NCI-H446 treated with DMSO at 0.1 percent for 48 hours (cell line): ENCODE measurements at regions not wholly inside any gene's neighbourhood (a gene's known extent, or its start where the extent isn't known, plus 50 kb on each side); places are given as distances from the start of the nearest gene placed in this dataset.

Experiments
- DNase-seq: peaks from one replicate; lab custom pipeline; 2025; lab: John Stamatoyannopoulos, UW

DNA sequence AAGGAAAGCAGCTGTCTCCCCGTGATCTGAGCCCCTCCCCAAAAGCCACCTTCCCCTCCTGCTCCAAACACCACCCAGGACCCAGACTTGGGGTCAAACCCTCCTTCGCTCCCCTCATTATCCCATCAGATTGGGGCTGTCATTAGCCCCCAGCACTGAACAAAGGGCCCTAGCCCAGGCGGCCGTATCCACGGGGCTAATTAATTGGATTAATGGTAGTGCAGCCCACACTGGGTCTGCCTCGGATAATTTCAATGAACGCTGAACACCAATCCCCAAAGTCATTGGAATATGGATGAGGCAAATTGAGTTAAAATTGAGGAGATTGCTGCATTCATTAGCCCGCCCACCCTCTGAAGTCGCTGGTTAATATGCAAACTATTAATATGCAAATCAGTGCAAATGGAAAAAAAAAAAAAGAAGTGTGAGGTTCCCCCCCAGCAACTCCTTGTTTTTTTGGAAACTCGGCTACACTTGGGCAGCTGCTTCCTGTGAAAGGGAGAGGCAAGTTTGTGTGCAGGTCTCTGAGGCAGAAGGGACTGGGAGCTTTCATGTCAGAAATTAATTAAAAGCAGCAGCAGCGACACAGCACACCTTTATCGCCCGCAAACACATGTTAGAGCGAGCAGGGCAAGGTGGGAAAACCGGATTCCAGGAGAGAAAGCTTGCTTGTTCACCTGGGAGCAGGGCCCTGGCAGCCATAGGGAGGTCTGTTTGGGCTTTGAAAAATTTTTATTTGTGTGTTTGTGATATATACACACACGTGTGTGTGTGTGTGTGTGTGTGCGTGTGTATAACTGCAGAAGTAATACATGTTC, 517.8 kb downstream of the MIAT start:
- no peak for DNase-seq

DNA sequence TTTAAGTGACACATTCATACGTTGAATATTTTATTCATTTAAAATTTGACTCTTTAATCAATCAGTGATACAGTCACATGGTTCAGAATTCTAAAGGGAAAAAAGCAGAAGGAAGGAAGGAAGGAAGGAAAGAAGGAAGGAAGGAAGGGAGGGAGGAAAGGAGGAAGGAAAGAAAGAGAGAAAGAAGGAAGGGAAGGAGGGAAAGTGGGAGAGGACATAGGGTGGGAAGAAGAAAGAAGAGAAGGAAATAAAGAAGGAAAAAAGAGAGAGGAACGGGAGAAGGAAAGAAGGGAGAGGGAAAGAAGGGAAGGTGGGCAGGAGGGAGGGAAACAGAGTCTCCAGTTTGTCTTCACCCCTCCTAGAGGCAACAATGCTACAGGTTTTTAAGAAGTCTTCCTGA, 518.6 kb downstream of the MIAT start:
- DNase-seq, result no peak

DNA sequence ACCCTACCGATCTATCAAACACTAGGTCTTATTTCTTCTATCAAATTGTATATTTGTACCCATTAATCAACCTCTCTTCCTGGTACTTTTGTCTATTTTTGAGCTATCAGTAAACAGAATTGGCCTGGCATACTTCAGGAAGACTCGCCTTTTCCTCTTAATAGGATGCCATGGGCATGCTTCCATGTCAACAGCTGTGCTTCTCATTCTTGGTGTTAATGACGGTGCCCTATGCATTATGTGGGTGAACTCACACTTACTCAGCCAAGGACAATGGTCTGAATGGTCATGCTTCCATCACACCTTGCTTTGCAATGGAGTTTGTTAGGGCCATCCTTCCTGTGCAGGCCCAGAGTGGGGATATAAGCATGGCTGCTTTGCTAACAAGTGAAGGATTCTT, 521.8 kb downstream of the MIAT start:
- DNase-seq, result peak; percentile 50

DNA sequence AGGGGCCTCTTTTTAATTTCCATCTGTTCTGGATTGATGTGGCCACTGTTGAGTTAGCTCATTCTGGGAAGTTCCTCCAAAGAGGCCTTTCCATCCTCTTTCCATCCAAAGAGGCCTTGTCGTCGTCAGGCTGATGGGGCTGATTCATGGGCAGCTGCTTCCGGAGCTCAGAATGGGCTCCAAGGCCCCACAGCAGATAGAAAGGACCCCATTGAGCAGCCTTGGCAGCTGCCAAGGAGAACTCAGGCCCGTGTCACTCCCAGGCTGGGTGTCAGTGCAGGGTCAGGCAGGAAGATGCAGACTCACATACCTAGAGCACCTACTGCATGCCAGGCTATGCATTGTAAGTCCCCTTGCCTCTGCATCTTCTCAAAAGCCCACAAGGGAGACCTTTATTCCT, 524.1 kb downstream of the MIAT start:
- no peak for DNase-seq

DNA sequence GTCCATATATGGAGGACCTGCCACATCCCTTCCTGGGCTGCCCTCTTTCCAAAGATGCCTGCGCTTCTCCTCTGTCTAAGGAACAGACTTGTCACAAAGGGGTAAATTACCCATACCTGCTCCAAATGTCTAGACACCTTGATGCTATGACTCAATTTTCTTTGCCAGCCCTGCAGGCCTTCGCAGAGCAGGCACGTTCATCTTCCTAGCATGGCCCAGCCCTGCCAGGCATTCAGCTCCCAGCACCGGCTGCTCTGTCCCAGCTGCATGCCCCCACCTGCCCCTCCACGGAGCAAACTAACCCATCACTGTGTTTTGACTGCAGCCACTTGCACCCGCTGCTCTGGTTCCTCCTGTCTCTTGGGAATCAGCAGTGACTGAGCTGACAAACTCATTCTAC, 526.1 kb downstream of the MIAT start:
- no peak for DNase-seq

DNA sequence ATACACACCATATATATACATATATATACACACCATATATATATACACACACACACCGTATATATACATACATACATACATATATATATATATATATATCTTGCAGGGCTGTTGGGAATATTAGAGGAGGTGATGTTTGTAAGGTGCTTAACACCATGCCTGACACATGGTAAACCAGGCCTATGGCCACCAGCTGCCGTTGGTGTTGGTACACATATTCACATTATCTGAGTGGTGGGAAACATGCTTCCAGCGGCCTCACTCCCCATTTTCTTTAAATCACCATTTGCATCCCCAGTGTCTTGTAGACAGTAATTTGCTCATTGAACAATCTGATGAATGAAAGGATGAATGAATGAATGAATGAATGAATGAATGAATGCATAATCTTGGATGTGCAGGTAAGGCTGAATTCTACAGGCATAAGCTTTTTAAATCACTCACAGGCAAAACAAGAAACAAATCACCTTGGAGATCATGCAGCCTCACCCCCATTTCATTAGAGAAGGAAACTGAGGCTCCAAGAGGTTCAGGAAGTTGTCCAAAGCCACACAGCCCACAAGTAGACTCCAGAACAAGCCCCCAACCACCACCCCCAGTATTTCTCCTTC, 527.8 kb downstream of the MIAT start:
- no peak for DNase-seq

DNA sequence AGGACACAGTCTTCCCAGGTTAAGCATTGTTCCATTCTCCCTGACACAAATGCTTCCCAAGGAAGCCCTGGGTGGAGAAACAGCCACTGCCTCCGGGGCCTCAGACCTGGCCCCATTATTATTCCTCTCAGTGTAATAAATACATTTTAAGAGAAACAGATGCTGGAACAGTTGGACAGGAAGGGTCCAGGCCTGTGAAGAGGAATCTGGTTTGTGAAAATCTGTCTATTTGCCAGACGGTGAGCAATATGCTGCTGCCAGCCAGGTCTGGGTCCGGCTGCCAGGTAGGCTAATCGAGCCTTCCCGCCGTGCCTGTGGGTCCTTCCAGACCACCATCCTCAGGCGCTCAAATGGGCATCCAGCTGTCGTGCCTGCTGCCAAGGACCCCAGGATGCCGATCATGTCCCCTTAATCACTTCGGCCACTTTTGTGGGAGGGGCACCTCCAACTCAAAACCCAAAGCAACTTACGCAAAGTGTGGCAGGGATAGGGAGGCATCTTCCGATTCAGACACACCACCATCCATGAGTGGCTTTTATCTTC, 528.4 kb downstream of the MIAT start:
- DNase-seq, result peak; percentile 86

DNA sequence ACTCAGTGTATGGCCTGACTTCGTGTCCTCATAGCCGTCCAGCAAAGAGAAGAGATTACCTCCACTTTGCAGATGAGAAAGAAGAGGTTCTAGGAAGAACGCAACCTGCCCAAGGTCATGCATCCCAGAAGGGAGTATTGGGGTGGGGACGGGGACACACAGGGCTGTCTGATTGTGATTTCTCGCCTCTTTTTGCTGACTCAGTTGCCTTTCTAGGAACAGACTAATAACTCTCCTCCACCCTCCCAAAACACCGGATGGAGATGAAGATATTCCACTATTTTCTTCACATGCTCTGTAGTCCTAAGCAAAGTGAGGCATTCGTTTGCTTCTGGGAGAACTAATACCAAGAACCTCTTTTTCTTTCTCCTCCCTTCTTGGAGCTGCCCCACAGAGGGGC, 529.3 kb downstream of the MIAT start:
- no peak for DNase-seq

DNA sequence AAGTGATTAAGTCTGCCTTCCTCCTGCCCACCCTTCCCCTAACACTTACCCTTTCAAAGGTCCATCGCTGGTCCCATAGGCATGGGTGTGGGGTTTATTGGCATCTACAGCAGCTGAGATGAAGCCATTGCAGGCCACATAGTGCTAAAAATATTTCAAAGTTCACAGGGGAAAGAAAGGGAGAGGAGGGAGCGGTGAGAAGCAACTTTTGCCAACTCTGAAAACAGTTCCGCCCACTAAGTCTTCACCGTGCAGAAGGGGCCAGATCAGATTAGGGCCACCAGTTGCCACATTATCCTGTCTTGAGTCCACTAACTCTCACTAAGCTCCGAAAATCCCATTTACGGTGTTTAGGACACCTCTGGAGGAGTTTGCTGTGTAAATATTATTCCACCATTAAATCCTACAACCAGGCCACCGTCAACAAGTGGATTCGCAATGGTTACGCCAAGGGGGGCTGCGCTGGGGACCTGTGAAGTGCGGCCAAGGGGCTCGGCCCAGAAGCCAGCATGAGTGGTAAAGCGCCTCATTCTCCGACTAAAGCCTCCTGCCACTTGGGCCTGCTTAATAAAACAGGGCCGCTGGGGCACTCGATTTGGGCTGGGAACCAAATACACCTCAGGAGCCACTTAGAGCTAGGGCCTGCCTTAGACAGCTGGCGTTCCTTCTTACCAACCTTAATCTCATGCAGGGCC, 534.9 kb downstream of the MIAT start:
- DNase-seq, result no peak

DNA sequence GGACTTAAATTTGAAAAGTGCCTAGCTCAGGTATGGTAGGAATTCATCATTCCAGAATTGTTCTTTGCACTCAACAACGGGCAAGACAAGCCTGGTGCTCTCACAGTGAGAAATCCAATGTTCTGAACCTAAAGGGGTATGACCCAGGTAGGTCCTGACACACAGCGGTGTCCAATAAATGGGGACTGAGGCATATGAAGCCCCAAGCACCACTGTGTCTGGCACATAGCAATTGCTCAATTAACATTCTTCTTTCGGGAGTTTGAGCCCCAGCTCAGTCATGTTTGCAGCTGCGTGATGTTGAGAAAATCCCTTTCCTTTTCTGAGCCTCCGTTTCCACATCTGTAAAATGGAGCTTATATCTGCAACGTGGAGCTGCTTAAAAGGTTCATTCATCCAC, 535.8 kb downstream of the MIAT start:
- no peak for DNase-seq

DNA sequence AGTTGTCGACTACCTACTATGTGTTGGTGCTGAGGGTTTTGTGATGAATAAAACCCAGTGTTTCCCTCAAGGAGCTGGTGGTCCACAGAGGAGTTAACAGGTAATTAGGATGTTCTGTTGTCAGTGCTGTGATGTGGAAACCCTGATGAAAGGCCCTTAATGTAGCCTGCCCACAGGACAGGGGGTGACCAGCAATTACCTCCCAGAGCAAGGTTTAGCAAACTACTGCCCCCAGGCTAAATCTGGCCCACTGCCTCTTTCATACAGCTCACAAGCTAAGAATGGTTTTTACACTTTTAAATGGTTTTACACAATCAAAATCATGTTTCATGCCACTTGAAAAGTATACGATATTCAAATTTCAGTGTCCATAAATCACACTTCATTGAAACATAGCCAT, 536.2 kb downstream of the MIAT start:
- DNase-seq, result no peak

DNA sequence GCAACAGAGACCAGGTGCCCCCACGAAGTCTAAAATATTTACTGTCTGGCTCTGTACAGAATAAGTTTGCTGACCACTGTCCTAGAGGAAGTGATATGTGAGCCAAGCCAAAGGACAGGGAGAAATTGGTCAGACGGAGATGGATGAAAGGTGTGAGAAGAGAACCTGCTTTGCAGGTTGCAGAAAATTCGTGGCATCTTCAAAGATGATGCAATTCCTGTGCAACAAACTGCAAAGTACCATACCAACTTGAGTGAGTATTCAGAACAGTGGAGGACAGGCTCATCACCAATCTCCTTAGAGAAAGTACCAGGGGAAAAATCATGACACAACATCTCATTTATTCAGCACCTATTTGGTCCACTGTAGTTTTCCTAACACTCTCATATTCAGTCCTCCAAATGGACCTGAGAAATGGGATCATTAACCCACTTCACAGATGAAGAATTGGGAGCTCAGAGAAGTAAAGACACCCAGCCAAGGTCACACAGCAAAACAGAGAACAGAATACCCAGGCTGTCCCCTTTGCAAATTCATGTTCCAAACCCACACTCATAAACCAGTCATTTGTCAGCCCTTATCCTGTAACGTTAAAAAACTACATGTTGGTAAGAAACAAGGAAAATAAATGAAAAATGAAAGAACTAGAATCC, 536.8 kb downstream of the MIAT start:
- DNase-seq, result no peak

DNA sequence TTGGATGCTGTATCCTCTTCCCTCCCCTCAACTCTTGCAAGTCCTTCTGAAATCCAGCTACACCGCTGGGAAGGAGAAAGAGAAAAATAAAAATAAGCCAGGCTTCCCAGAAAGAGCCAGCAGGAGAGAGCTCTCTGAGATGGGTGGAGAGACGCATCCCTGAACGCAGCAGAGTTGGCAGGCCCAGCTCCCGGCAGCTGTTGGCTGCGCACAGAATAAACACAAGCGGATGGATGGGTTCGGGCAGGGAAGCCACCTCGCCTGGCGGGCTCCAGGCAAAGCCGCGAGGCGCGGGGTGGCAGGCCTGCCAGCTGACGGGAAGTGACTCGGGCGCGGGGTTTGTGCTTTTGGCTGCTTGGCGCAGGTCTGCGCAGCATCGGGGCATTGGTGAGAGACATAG, 537.7 kb downstream of the MIAT start:
- DNase-seq, result peak; percentile 98

DNA sequence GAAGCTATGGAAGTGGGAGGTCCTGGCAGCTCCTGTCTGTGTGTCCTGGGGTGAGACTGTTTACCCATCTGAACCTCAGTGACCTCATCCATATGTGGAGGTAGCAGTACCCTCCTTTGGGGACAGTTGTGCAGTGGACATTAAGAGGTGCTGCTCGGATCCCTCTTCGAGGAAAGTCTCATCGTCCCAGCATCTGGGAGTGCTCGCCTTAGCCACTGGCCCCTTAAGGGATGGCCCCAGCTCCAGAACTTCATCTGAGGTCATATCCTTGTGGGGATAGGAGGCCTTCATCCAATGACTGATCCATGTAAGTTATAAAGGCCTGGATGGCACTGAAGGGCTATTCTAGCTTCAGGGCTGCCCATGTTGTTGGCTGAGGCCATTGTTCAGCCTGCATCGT, 538.1 kb downstream of the MIAT start:
- DNase-seq, result no peak

DNA sequence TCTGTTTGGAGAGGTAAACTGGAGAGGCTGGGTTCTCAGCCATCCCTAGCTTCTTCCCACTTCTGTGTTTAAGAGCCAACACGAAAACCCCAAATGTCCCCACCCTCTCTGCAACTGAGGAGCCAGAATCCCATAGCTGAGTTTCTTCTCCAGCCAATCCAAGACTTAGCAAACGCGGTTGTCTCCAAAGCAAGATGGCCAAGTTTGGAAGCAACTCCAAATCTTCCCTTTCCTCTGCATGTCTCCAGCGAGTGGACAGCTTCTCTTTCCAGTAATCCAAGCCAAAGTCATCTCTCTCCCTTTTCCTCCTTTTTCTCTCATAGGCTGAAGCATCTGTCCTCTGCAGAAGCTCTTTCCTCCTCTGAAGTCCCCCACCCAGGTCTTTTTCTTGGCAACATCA, 539.2 kb downstream of the MIAT start:
- no peak for DNase-seq

DNA sequence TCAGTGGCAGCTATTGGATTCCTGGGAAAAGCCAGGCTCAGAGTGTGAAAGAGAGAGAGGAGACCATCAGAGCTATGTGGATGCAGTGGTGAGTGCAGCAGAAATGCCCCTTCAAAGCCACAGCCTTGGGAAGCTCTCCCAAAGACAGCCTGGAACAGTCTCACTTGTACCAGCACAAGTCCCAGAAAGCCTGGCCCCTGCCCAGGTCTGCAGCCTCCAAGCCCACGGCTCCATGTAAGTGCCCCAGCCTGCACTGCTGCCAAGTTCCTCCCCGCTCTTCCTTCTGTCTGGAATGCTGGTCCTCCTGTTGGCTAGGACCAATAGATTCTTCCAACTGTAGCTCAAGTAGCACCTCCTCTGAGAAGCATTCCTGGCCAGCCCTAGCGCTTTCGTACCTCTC, 539.7 kb downstream of the MIAT start:
- DNase-seq, result peak; percentile 97

DNA sequence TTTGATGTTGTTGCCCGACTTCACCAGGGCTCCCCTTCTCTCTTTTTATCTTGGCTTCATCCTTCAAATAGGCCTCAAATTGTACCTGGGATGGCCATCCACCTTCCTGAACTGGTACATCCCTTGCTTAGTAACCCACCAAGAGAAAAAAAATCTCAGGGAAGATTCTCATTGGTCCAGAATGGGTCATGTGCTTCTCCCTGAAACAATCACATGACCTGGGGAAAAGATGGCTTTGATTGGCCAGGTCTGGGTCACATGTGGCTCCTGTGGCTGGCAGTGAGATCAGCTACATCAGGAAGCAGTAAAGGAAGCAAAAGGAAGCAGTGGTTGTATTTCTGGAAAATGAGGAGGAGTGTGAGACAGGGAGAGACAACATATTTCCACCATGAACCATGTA, 540.2 kb downstream of the MIAT start:
- DNase-seq, result no peak

DNA sequence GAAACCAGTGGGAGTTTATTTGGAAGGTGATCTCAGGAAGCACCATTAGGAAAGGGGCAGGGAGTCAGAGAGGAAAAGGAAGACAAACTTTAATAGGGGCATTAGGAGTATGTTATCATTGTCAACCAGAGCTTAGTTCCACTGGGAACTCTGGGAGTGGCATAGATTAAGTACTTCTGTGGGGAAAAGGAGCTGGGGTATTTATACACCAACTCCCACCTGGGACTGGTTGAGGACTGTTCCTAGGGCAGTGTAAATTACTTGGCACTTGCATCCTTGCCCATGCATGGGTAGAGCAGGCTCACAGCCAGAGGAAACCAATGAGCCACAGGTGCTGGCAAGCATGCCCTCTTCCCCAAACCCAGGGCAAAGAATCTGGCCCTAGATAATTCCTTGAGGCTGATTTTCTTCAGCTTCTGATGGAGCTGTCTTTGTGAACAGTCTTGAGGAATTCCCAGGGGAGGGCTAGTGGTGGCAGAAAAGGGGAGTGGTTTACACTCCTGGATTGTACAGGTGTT, 541.2 kb downstream of the MIAT start:
- peak; percentile 22 for DNase-seq

DNA sequence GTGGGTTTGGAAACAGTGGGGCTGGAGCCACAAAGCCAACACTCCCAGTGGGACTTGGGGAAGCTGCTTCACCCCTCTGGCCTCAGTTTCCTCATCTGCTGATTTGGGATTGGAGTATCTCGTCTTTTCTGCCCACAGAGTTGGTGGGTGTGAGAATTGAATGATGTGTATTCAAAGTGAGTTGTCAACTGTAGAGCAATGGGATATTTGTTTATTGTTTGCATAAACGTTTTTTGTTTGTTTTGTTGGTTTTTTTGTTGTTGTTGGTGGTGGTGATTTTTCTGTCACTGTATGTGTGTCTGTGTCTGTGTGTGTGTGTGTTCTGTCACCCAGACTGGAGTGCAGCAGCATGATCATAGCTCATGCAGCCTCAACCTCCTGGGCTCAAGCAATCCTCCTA, 542.0 kb downstream of the MIAT start:
- no peak for DNase-seq

DNA sequence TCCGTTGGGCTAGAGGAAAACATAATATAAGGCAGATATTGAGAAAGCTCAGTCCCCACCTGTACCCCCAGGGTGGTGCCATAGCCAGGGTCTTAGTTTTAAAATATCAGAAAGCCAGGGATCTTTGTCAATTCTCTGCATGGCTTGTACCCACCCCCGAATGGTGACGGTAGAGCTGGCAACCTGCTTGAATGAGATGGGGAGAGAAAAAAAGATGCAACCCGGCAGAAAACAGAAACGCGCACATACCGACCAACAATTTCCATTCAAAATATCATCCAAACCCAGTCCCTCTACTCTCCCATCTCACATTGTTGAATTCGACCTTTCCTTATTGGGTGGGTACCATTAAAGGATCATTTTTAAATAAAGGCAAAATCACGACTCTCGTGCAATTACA, 543.9 kb downstream of the MIAT start:
- no peak for DNase-seq

DNA sequence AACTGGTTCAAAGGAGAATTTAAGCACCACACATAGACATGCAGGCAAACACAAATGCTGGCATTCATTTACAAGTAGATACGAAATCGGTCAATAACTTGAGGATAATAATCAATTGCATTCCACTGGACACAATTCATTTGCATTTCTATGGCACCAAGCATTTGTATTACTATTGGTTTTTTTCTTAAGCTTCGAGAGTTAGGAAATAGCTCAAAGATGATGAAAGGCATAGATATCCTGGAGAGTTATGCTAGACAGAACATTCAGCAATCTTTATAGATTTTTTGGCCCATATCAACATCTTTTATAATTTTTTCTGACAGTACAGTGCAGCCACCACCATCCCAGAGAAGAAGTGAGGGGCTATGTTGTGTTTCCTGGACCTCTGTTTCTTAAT, 544.4 kb downstream of the MIAT start:
- no peak for DNase-seq

DNA sequence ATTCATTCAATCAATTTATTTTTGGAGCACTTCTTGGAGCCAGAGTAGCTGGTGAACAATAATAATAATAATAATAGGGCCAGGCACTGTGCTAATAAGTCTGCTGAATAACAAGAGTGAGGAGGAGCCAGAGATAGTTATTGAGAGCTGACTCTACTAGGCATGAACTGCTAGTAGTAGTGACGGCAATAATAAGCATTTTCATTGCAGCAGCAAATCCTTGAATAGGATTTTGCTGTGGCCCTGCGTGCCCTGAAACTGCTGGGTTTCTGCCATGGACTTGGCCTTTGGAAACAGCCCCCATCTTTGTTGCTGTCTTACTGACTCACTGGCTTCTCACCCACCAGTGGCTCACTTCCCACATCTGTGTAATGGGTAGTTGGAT, 545.9 kb downstream of the MIAT start:
- DNase-seq, result no peak
